WTC11 (cell line): ENCODE measurements at regions not wholly inside any gene's neighbourhood (a gene's known extent, or its start where the extent isn't known, plus 50 kb on each side); places are given as distances from the start of the nearest gene placed in this dataset.
A peak's percentile ranks its signal among the peaks of the same experiment; 100 is the strongest.
"Not testable (repeated sequence)": the region's sequence is repeated elsewhere in the genome, so short reads cannot be mapped to it uniquely, and the experiment has no call there.

Source experiments
- ATAC-seq: fragments of 200-7000 bp; cut with Tn5 transposase; 2 replicates; pipeline ENCODE4 v1.10.0; 2021; ENCODE audit warnings: mild to moderate bottlenecking, moderate library complexity
- CTCF ChIA-PET: fragments of 300-600 bp; sonication (Branson Sonifier 250); formaldehyde crosslinking; loops from one replicate; lab custom pipeline; 2021; ENCODE audit warnings: antibody characterized with exemption; lab: Charles Lee
- POLR2A ChIA-PET: fragments of 350-600 bp; sonication (Branson Sonifier 250); formaldehyde crosslinking; loops from one replicate; lab custom pipeline; 2021; ENCODE audit warnings: antibody characterized with exemption; lab: Charles Lee
- DNase-seq: peaks from one replicate; pipeline ENCODE4 v3.0.0; 2021; ENCODE audit warnings: low spot score
- H3K27ac Mint-ChIP-seq: 2 replicates; pipeline ENCODE4 v1.8.0; 2021; ENCODE audit warnings: mixed read lengths
- H3K27me3 Mint-ChIP-seq: 2 replicates; pipeline ENCODE4 v1.8.0; 2021; ENCODE audit warnings: low read depth, mild to moderate bottlenecking, moderate library complexity, mixed read lengths
- H3K36me3 Mint-ChIP-seq: 2 replicates; pipeline ENCODE4 v1.8.0; 2021; ENCODE audit warnings: mixed read lengths
- H3K4me1 Mint-ChIP-seq: 2 replicates; pipeline ENCODE4 v1.8.0; 2022; ENCODE audit warnings: mixed read lengths
- H3K4me3 Mint-ChIP-seq: 2 replicates; pipeline ENCODE4 v1.8.0; 2021; ENCODE audit warnings: mild to moderate bottlenecking, moderate library complexity, mixed read lengths
- H3K9me3 Mint-ChIP-seq: 2 replicates; pipeline ENCODE4 v1.8.0; 2021; ENCODE audit warnings: mixed read lengths
- CREB1 ChIP-seq: sonication (generic); formaldehyde crosslinking; IDR thresholded peaks from 2 replicates; pipeline ENCODE4 v1.8.0; 2023; ENCODE audit warnings: mild to moderate bottlenecking, missing genetic modification reagents
- EMX1 ChIP-seq: fragments of 250-450 bp; sonication (Bioruptor Pico); IDR thresholded peaks from 2 replicates; pipeline ENCODE4 v1.8.0; 2021; ENCODE audit warnings: mild to moderate bottlenecking
- ETV6 ChIP-seq: sonication (generic); formaldehyde crosslinking; IDR thresholded peaks from 2 replicates; pipeline ENCODE4 v1.8.1; 2022; ENCODE audit warnings: mild to moderate bottlenecking, missing genetic modification reagents
- GABPB1 ChIP-seq: sonication (generic); formaldehyde crosslinking; IDR thresholded peaks from 2 replicates; pipeline ENCODE4 v1.8.1; 2023; ENCODE audit warnings: mild to moderate bottlenecking, missing genetic modification reagents
- NFATC4 ChIP-seq: fragments of 250-450 bp; sonication (Bioruptor Pico); IDR thresholded peaks from 2 replicates; pipeline ENCODE4 v1.9.0; 2021; ENCODE audit warnings: mild to moderate bottlenecking
- NR2C2 ChIP-seq: sonication (generic); formaldehyde crosslinking; IDR thresholded peaks from 2 replicates; pipeline ENCODE4 v1.8.0; 2022; ENCODE audit warnings: mild to moderate bottlenecking, missing genetic modification reagents
- OVOL2 ChIP-seq: fragments of 250-450 bp; sonication (Bioruptor Pico); IDR thresholded peaks from 2 replicates; pipeline ENCODE4 v1.9.0; 2021; ENCODE audit warnings: mild to moderate bottlenecking, borderline replicate concordance
- RORB ChIP-seq: fragments of 250-450 bp; sonication (Bioruptor Pico); IDR thresholded peaks from 2 replicates; pipeline ENCODE4 v1.9.0; 2021; ENCODE audit warnings: mild to moderate bottlenecking
- ZBTB21 ChIP-seq: sonication (generic); formaldehyde crosslinking; IDR thresholded peaks from 2 replicates; pipeline ENCODE4 v1.8.1; 2023; ENCODE audit warnings: mild to moderate bottlenecking, missing genetic modification reagents, borderline replicate concordance
- ZNF121 ChIP-seq: sonication (generic); formaldehyde crosslinking; IDR thresholded peaks from 2 replicates; pipeline ENCODE4 v1.8.0; 2023; ENCODE audit warnings: missing genetic modification reagents
- ZNF219 ChIP-seq: sonication (generic); formaldehyde crosslinking; IDR thresholded peaks from 2 replicates; pipeline ENCODE4 v1.8.0; 2023; ENCODE audit warnings: missing genetic modification reagents, mild to moderate bottlenecking, borderline replicate concordance
- ZNF232 ChIP-seq: sonication (generic); formaldehyde crosslinking; IDR thresholded peaks from 2 replicates; pipeline ENCODE4 v1.8.0; 2022; ENCODE audit warnings: mild to moderate bottlenecking, missing genetic modification reagents
- ZNF396 ChIP-seq: fragments of 250-450 bp; sonication (Bioruptor Pico); IDR thresholded peaks from 2 replicates; pipeline ENCODE4 v1.8.0; 2021; ENCODE audit warnings: mild to moderate bottlenecking, moderate library complexity, borderline replicate concordance
- ZNF671 ChIP-seq: fragments of 250-450 bp; sonication (Bioruptor Pico); IDR thresholded peaks from 2 replicates; pipeline ENCODE4 v1.8.0; 2021; ENCODE audit warnings: mild to moderate bottlenecking
- TF ChIP-seq, protein P1 (sequence below): fragments of 250-450 bp; sonication (Bioruptor Pico); IDR thresholded peaks from 2 replicates; pipeline ENCODE4 v1.8.0; 2021; ENCODE audit warnings: mild to moderate bottlenecking
- TF ChIP-seq, protein P2 (sequence below): sonication (generic); formaldehyde crosslinking; IDR thresholded peaks from 2 replicates; pipeline ENCODE4 v1.8.1; 2023; ENCODE audit warnings: mild to moderate bottlenecking, missing genetic modification reagents, moderate library complexity
- TF ChIP-seq, protein P3 (sequence below): sonication (generic); formaldehyde crosslinking; IDR thresholded peaks from 2 replicates; pipeline ENCODE4 v1.8.1; 2022; ENCODE audit warnings: low read depth, missing genetic modification reagents, borderline replicate concordance
- TF ChIP-seq, protein P4 (sequence below): sonication (generic); formaldehyde crosslinking; IDR thresholded peaks from 2 replicates; pipeline ENCODE4 v1.8.0; 2023; ENCODE audit warnings: mild to moderate bottlenecking, missing genetic modification reagents

DNA sequence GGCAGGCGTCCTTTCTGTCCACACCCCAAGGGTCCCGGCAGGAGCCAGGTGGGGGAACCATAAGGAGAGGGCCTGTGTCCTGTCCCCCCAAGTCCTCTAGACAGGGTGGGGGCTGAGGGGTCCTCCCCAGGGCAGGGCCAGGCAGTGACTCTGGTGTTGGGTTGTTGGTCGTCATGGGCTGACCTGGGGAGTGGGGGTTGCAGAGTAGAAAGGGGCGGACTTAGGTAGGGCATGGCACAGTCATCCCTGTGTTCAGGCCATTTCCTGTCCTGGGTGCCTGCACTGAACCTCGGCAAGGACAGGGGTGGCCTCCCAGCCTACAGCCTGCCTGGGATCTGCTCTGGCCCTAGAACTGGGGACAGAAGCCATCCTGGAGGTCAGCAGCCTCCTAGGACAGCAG, 356.2 kb downstream of the TMEM121 start:
- peaks cover 4% of the 10 kb centered on the region; the same call in 1 of the 2 replicates for H3K27me3 Mint-ChIP-seq
- TF ChIP-seq OVOL2 (no peak), ZNF671 (CRISPR knock-in tag) (no peak), NR2C2 (CRISPR knock-in tag) (no peak), GABPB1 (CRISPR knock-in tag) (no peak), RORB (CRISPR knock-in tag) (no peak), ZNF396 (no peak)
- TF ChIP-seq, protein P1, sequence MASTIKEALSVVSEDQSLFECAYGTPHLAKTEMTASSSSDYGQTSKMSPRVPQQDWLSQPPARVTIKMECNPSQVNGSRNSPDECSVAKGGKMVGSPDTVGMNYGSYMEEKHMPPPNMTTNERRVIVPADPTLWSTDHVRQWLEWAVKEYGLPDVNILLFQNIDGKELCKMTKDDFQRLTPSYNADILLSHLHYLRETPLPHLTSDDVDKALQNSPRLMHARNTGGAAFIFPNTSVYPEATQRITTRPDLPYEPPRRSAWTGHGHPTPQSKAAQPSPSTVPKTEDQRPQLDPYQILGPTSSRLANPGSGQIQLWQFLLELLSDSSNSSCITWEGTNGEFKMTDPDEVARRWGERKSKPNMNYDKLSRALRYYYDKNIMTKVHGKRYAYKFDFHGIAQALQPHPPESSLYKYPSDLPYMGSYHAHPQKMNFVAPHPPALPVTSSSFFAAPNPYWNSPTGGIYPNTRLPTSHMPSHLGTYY = no peak
- POLR2A ChIA-PET = no interaction called here
- CTCF ChIA-PET = no interaction called here
- ATAC-seq (no peak), DNase-seq (peak; percentile 2)
- no peak overlapping the region for H3K27ac Mint-ChIP-seq
- peaks cover 22% of the 10 kb centered on the region for H3K9me3 Mint-ChIP-seq
- H3K4me1 Mint-ChIP-seq = no peaks in the 10 kb centered on the region
- peaks cover 27% of the 10 kb centered on the region for H3K36me3 Mint-ChIP-seq
- H3K4me3 Mint-ChIP-seq = no peak overlapping the region

DNA sequence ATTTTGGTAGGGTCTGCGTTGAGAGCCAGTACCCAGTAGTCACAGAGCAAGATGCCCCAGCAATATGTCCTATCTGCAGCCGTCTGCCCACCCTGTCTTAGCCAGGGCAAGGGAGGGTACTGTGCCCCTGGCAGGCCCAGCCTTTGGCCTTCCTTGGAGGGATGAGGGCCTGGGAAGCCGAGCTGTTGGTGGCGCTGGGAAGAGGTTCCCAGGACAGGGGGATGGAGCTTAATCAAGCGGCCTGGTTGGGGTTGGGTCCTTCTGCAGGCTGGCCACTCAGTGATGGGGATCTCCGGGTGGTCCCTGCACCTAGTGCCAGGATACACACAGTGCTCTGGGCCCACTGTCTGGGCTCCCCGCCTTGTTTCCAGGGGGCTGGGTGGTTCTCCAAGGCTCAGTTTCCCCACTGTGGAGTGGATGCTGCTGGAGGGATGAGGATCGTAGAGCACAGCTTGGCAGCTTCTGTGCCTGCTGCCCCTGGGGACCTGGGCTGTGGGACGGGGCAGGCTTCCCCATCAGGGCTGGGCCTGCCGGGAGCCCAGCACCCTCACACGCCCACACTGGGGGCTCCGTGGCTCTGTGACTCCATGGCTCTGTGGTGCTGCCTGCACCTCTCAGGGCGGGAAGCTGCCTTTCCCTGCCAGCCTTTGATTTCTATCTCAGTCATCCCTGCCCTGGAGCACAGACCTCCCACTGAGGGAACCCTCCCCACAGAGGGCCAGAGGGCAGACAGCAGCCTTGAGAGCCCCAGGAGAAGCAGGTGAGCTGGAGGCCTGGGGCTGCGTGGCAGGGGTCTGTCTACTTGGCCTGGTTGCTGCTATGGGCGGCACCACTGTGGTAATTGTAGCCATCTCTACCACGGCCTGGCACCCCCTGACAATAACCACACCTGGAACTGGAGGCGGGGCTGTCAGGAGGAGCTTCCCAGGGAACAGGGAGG, 357.0 kb downstream of the TMEM121 start:
- H3K27me3 Mint-ChIP-seq = peaks cover 4% of the 10 kb centered on the region; the same call in 1 of the 2 replicates
- POLR2A ChIA-PET = no interaction called here
- ATAC-seq (no peak), DNase-seq (peak; percentile 1)
- H3K4me1 Mint-ChIP-seq = no peaks in the 10 kb centered on the region
- TF ChIP-seq NFATC4 (CRISPR knock-in tag) (no peak), ETV6 (CRISPR knock-in tag) (no peak), EMX1 (CRISPR knock-in tag) (no peak), ZNF232 (CRISPR knock-in tag) (no peak)
- TF ChIP-seq, protein P2, sequence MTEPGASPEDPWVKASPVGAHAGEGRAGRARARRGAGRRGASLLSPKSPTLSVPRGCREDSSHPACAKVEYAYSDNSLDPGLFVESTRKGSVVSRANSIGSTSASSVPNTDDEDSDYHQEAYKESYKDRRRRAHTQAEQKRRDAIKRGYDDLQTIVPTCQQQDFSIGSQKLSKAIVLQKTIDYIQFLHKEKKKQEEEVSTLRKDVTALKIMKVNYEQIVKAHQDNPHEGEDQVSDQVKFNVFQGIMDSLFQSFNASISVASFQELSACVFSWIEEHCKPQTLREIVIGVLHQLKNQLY (CRISPR knock-in tag) = no peak
- TF ChIP-seq, protein P3, sequence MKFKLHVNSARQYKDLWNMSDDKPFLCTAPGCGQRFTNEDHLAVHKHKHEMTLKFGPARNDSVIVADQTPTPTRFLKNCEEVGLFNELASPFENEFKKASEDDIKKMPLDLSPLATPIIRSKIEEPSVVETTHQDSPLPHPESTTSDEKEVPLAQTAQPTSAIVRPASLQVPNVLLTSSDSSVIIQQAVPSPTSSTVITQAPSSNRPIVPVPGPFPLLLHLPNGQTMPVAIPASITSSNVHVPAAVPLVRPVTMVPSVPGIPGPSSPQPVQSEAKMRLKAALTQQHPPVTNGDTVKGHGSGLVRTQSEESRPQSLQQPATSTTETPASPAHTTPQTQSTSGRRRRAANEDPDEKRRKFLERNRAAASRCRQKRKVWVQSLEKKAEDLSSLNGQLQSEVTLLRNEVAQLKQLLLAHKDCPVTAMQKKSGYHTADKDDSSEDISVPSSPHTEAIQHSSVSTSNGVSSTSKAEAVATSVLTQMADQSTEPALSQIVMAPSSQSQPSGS (CRISPR knock-in tag) = no peak
- no peak overlapping the region for H3K4me3 Mint-ChIP-seq
- CTCF ChIA-PET = no interaction called here
- H3K9me3 Mint-ChIP-seq = peaks cover 27% of the 10 kb centered on the region
- H3K36me3 Mint-ChIP-seq = peaks cover 32% of the 10 kb centered on the region
- H3K27ac Mint-ChIP-seq = no peak overlapping the region

DNA sequence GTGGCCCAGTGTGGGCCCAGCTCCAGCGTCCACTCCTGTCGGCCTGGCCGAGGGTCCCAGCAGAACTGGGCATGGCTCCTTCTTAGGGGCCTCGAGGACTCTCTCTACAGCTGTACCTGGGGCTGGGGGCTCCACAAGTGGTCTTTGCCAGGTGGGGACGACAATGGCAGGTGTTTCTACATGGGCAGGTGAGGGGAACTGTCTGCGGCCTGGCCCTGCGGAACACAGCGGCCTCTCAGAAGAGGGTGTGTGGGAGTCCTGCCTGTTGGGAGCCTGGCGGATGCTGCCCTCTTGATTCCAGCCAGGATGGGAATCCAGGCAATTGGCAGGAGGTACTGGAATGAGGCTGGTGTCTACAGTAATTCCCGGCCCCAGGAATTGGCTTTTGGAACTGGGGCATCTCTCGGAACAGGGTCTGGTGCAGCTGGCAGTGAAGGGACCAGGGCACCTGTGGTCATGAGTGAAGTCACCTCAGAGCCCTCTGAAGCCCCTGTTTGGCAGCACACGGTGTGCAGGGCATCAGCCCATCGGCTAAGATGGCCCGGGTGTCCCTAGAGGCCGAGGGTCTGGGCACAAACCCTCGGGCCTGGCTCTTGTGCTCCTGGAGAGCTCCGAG, 357.9 kb downstream of the TMEM121 start:
- Mint-ChIP-seq H3K9me3 (peaks cover 28% of the 10 kb centered on the region), H3K36me3 (peaks cover 35% of the 10 kb centered on the region)
- POLR2A ChIA-PET, H3K27me3 Mint-ChIP-seq, H3K4me1 Mint-ChIP-seq, H3K4me3 Mint-ChIP-seq, H3K27ac Mint-ChIP-seq, CTCF ChIA-PET, ATAC-seq, DNase-seq: not testable (repeated sequence)

DNA sequence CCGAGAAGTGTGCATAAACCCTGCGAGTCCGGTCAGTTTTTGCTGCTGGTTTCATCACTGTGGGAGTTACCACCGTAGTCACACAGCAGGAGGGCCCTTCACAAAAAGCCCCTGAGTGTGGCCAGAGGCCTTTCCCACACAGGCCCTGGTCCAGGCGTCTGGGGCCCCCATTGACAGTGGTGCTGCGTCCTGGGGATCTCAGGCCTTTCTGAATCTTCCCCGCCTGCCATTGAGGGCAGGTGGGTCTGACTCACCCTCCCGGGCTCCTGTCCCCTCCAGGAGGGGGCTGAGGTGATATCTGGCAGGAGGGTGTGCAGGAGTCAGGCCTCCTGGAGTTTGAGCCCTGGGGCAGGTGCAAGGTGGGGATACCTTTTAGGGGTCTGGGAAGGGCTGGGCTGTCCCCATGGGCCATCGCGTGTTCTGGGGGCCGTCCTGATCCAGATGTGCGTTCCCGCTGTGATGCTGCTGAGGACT, 358.5 kb downstream of the TMEM121 start:
- CTCF ChIA-PET = no interaction called here
- Mint-ChIP-seq H3K9me3 (peaks cover 29% of the 10 kb centered on the region), H3K36me3 (peaks cover 38% of the 10 kb centered on the region), H3K4me3 (no peak overlapping the region), H3K4me1 (no peaks in the 10 kb centered on the region), H3K27me3 (peaks cover 4% of the 10 kb centered on the region; the same call in 1 of the 2 replicates), H3K27ac (no peak overlapping the region)
- TF ChIP-seq ZNF219 = no peak
- TF ChIP-seq NFATC4 (CRISPR knock-in tag) = no peak
- TF ChIP-seq, protein P4, sequence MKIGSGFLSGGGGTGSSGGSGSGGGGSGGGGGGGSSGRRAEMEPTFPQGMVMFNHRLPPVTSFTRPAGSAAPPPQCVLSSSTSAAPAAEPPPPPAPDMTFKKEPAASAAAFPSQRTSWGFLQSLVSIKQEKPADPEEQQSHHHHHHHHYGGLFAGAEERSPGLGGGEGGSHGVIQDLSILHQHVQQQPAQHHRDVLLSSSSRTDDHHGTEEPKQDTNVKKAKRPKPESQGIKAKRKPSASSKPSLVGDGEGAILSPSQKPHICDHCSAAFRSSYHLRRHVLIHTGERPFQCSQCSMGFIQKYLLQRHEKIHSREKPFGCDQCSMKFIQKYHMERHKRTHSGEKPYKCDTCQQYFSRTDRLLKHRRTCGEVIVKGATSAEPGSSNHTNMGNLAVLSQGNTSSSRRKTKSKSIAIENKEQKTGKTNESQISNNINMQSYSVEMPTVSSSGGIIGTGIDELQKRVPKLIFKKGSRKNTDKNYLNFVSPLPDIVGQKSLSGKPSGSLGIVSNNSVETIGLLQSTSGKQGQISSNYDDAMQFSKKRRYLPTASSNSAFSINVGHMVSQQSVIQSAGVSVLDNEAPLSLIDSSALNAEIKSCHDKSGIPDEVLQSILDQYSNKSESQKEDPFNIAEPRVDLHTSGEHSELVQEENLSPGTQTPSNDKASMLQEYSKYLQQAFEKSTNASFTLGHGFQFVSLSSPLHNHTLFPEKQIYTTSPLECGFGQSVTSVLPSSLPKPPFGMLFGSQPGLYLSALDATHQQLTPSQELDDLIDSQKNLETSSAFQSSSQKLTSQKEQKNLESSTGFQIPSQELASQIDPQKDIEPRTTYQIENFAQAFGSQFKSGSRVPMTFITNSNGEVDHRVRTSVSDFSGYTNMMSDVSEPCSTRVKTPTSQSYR (CRISPR knock-in tag) = no peak
- no peak for TF ChIP-seq ZNF121 (CRISPR knock-in tag)
- no peak for TF ChIP-seq CREB1 (CRISPR knock-in tag)
- no peak for TF ChIP-seq RORB (CRISPR knock-in tag)
- TF ChIP-seq OVOL2 = no peak
- no peak for TF ChIP-seq ZBTB21
- ATAC-seq = no peak
- no peak for DNase-seq
- POLR2A ChIA-PET = no interaction called here
